ENCODE measurements at regions not wholly inside any gene's neighbourhood (a gene's known extent, or its start where the extent isn't known, plus 50 kb on each side); places are given as distances from the start of the nearest gene placed in this dataset.

DNA sequence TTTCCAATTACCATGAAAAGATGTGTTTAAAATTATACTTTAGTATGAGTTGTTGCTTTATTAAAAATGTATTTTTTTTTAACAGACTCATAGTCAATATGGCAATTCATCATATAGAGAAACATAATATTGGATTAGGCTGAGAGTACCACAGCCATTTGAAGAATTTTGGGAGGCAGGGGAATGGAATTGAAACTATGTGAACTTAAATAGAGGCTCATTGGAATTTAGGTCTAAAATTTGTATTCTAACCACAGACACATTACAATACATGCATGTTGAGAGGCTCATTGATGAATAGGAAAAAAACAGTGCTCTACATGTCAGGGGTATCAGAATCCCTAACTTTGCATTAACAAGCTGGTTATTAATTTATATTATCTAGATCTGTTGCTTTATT lies 269.6 kb downstream of the DKK2 start:
- Histone ChIP-seq H3K4me1 (ENCODE audit: control insufficient read depth in 2 of 2, insufficient read depth in 2 of 2, low read length in 2 of 2) (no peaks in the 10 kb centered on the region), H4K20me1 (ENCODE audit: control insufficient read depth, insufficient read depth, low read length, poor library complexity, severe bottlenecking) (no peaks in the 10 kb centered on the region), H3K9ac (ENCODE audit: low read length) (no peak overlapping the region), H3K4me3 (ENCODE audit: control extremely low read depth in 1 of 5, extremely low read depth in 1 of 5, insufficient read depth in 1 of 5, low read depth in 2 of 5, low read length in 4 of 5) (no peak overlapping the region), H2AFZ (ENCODE audit: insufficient read depth, low read depth, low read length, poor library complexity, severe bottlenecking) (no peak overlapping the region), H3K9me3 (ENCODE audit: control extremely low read depth in 1 of 3, control insufficient read depth in 2 of 3, insufficient read depth in 1 of 3, low read length in 2 of 3) (no peaks in the 10 kb centered on the region), H3K36me3 (replicated peaks in 1 of 2; ENCODE audit: control extremely low read depth in 1 of 2, control insufficient read depth in 1 of 2, extremely low read depth in 1 of 2, insufficient read depth in 2 of 2, low read length in 1 of 2) (no peaks in the 10 kb centered on the region), H3K27ac (ENCODE audit: low read length in 2 of 2) (no peak overlapping the region), H3K79me2 (ENCODE audit: control insufficient read depth, insufficient read depth, low read length) (no peaks in the 10 kb centered on the region), H3K4me2 (replicated peaks; ENCODE audit: low read depth, low read length, poor library complexity, severe bottlenecking) (no peak overlapping the region), H3K27me3 (replicated peaks in 1 of 4; ENCODE audit: control extremely low read depth in 1 of 4, control insufficient read depth in 3 of 4, insufficient read depth in 4 of 4, low read length in 3 of 4) (no peaks in the 10 kb centered on the region)
- Mint-ChIP-seq H3K27ac (no peak overlapping the region), H3K9me3 (ENCODE audit: insufficient read depth) (peaks cover 5% of the 10 kb centered on the region), H3K4me3 (no peak overlapping the region), H3K4me1 (no peaks in the 10 kb centered on the region), H3K27me3 (no peaks in the 10 kb centered on the region)
- no peak for TF ChIP-seq EZH2 (IDR thresholded peaks at IDR 0.05; ENCODE audit: borderline replicate concordance, insufficient read depth, low read depth, low read length, poor library complexity, severe bottlenecking)
- TF ChIP-seq, protein P1, sequence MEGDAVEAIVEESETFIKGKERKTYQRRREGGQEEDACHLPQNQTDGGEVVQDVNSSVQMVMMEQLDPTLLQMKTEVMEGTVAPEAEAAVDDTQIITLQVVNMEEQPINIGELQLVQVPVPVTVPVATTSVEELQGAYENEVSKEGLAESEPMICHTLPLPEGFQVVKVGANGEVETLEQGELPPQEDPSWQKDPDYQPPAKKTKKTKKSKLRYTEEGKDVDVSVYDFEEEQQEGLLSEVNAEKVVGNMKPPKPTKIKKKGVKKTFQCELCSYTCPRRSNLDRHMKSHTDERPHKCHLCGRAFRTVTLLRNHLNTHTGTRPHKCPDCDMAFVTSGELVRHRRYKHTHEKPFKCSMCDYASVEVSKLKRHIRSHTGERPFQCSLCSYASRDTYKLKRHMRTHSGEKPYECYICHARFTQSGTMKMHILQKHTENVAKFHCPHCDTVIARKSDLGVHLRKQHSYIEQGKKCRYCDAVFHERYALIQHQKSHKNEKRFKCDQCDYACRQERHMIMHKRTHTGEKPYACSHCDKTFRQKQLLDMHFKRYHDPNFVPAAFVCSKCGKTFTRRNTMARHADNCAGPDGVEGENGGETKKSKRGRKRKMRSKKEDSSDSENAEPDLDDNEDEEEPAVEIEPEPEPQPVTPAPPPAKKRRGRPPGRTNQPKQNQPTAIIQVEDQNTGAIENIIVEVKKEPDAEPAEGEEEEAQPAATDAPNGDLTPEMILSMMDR (IDR thresholded peaks at IDR 0.05), result no peak
- intact Hi-C loops (cut with micrococcal nuclease), result no loop called here
- ATAC-seq (ENCODE audit: low read depth) (no peak), DNase-seq (no peak)
- POLR2A ChIA-PET, result no interaction called here
- CTCF ChIA-PET, result no interaction called here

DNA sequence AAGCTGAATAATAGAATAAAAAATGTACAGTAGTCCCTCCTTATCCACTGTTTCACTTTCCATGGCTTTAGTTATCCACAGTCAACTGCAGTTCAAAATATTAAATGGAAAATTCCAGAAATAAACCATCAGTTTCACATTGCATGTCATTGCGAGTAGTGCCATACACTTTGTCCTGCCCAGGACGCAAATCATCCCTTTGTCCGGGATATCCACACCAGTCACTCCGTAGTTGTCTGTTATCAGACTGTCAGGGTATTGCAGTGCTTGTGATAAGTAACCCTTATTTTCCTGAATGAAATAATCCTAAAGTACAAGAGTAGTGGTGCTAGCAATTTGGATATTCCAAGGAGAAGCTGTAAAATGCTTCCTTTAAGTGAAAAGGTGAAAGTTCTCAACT lies 271.3 kb downstream of the DKK2 start:
- Mint-ChIP-seq H3K4me3 (no peak overlapping the region), H3K4me1 (no peaks in the 10 kb centered on the region), H3K27me3 (no peaks in the 10 kb centered on the region), H3K27ac (no peak overlapping the region), H3K9me3 (ENCODE audit: insufficient read depth) (peaks cover 2% of the 10 kb centered on the region)
- H3K4me2 ChIP-seq (replicated peaks; ENCODE audit: low read depth, low read length, poor library complexity, severe bottlenecking), result no peak overlapping the region
- H3K27me3 ChIP-seq (replicated peaks in 1 of 4; ENCODE audit: control extremely low read depth in 1 of 4, control insufficient read depth in 3 of 4, insufficient read depth in 4 of 4, low read length in 3 of 4), result no peaks in the 10 kb centered on the region
- H2AFZ ChIP-seq (ENCODE audit: insufficient read depth, low read depth, low read length, poor library complexity, severe bottlenecking), result no peak overlapping the region
- CTCF ChIA-PET, result no interaction called here
- no peaks in the 10 kb centered on the region for H3K79me2 ChIP-seq (ENCODE audit: control insufficient read depth, insufficient read depth, low read length)
- H3K36me3 ChIP-seq (replicated peaks in 1 of 2; ENCODE audit: control extremely low read depth in 1 of 2, control insufficient read depth in 1 of 2, extremely low read depth in 1 of 2, insufficient read depth in 2 of 2, low read length in 1 of 2), result no peaks in the 10 kb centered on the region
- DNase-seq (no peak), ATAC-seq (ENCODE audit: low read depth) (no peak)
- intact Hi-C loops (cut with micrococcal nuclease), result no loop called here
- POLR2A ChIA-PET, result no interaction called here
- H3K27ac ChIP-seq (ENCODE audit: low read length in 2 of 2), result no peak overlapping the region
- no peak overlapping the region for H3K9ac ChIP-seq (ENCODE audit: low read length)
- no peak overlapping the region for H3K4me3 ChIP-seq (ENCODE audit: control extremely low read depth in 1 of 5, extremely low read depth in 1 of 5, insufficient read depth in 1 of 5, low read depth in 2 of 5, low read length in 4 of 5)
- no peaks in the 10 kb centered on the region for H4K20me1 ChIP-seq (ENCODE audit: control insufficient read depth, insufficient read depth, low read length, poor library complexity, severe bottlenecking)
- H3K4me1 ChIP-seq (ENCODE audit: control insufficient read depth in 2 of 2, insufficient read depth in 2 of 2, low read length in 2 of 2), result no peaks in the 10 kb centered on the region
- WGBS (ENCODE audit: insufficient coverage), result 100% methylated on average over 3 of the region's 4 CpGs
- TF ChIP-seq, protein P1 (IDR thresholded peaks at IDR 0.05), result no peak
- no peak for TF ChIP-seq EZH2 (IDR thresholded peaks at IDR 0.05; ENCODE audit: borderline replicate concordance, insufficient read depth, low read depth, low read length, poor library complexity, severe bottlenecking)
- H3K9me3 ChIP-seq (ENCODE audit: control extremely low read depth in 1 of 3, control insufficient read depth in 2 of 3, insufficient read depth in 1 of 3, low read length in 2 of 3), result no peaks in the 10 kb centered on the region

All from B cell (primary cell).